ENCODE measurements at regions not wholly inside any gene's neighbourhood (a gene's known extent, or its start where the extent isn't known, plus 50 kb on each side); places are given as distances from the start of the nearest gene placed in this dataset.
"Not testable (repeated sequence)": the region's sequence is repeated elsewhere in the genome, so short reads cannot be mapped to it uniquely, and the experiment has no call there.

- Mint-ChIP-seq H3K4me3 (no peak overlapping the region), H3K27ac (no peak overlapping the region), H3K4me1 (ENCODE audit: low read depth) (no peaks in the 10 kb centered on the region), H3K27me3 (ENCODE audit: insufficient read depth) (peaks cover 7% of the 10 kb centered on the region), H3K9me3 (no peaks in the 10 kb centered on the region), H3K36me3 (ENCODE audit: low read depth) (no peaks in the 10 kb centered on the region)
- no peak for DNase-seq (ENCODE audit: low spot score)
- intact Hi-C loops (cut with micrococcal nuclease) = no loop called here
Measured at GRCh38 chr12:71385155-71385554, 54.4 kb upstream of the LGR5 start.

GRCh38 chr12:71376711-71377355, 62.8 kb upstream of the LGR5 start:
- H3K27ac Mint-ChIP-seq; H3K27me3 Mint-ChIP-seq (ENCODE audit: insufficient read depth); DNase-seq (ENCODE audit: low spot score); H3K4me1 Mint-ChIP-seq (ENCODE audit: low read depth); intact Hi-C loops (cut with micrococcal nuclease); H3K36me3 Mint-ChIP-seq (ENCODE audit: low read depth); H3K4me3 Mint-ChIP-seq; H3K9me3 Mint-ChIP-seq: not testable (repeated sequence)

- Mint-ChIP-seq H3K4me1 (ENCODE audit: low read depth) (no peaks in the 10 kb centered on the region), H3K27me3 (ENCODE audit: insufficient read depth) (no peaks in the 10 kb centered on the region), H3K9me3 (no peaks in the 10 kb centered on the region), H3K27ac (no peak overlapping the region), H3K36me3 (ENCODE audit: low read depth) (no peaks in the 10 kb centered on the region), H3K4me3 (no peak overlapping the region)
- intact Hi-C loops (cut with micrococcal nuclease) = no loop called here
- no peak for DNase-seq (ENCODE audit: low spot score)
Measured at GRCh38 chr12:71371122-71371521, 68.5 kb upstream of the LGR5 start.

- Mint-ChIP-seq H3K27ac (no peak overlapping the region), H3K4me3 (no peak overlapping the region), H3K27me3 (ENCODE audit: insufficient read depth) (no peaks in the 10 kb centered on the region), H3K4me1 (ENCODE audit: low read depth) (no peaks in the 10 kb centered on the region), H3K9me3 (peaks cover 4% of the 10 kb centered on the region), H3K36me3 (ENCODE audit: low read depth) (no peaks in the 10 kb centered on the region)
- intact Hi-C loops (cut with micrococcal nuclease) = no loop called here
- no peak for DNase-seq (ENCODE audit: low spot score)
Measured at GRCh38 chr12:71360013-71360412, 79.6 kb upstream of the LGR5 start.

GRCh38 chr12:71356569-71356968, 83.0 kb upstream of the LGR5 start:
- intact Hi-C loops (cut with micrococcal nuclease) = no loop called here
- DNase-seq (ENCODE audit: low spot score) = no peak
- H3K27me3 Mint-ChIP-seq (ENCODE audit: insufficient read depth) = no peaks in the 10 kb centered on the region
- H3K4me3 Mint-ChIP-seq = no peak overlapping the region
- H3K27ac Mint-ChIP-seq = no peak overlapping the region
- no peaks in the 10 kb centered on the region for H3K9me3 Mint-ChIP-seq
- H3K36me3 Mint-ChIP-seq (ENCODE audit: low read depth) = no peaks in the 10 kb centered on the region
- no peaks in the 10 kb centered on the region for H3K4me1 Mint-ChIP-seq (ENCODE audit: low read depth)

- Mint-ChIP-seq H3K36me3 (ENCODE audit: low read depth) (no peaks in the 10 kb centered on the region), H3K27me3 (ENCODE audit: insufficient read depth) (no peaks in the 10 kb centered on the region), H3K27ac (no peak overlapping the region), H3K4me1 (ENCODE audit: low read depth) (no peaks in the 10 kb centered on the region), H3K9me3 (no peaks in the 10 kb centered on the region), H3K4me3 (no peak overlapping the region)
- intact Hi-C loops (cut with micrococcal nuclease) = no loop called here
- DNase-seq (ENCODE audit: low spot score) = no peak
Measured at GRCh38 chr12:71354871-71355270, 84.7 kb upstream of the LGR5 start.

GRCh38 chr12:71353607-71354006, 86.0 kb upstream of the LGR5 start:
- no peak overlapping the region for H3K27ac Mint-ChIP-seq
- no peaks in the 10 kb centered on the region for H3K9me3 Mint-ChIP-seq
- no peaks in the 10 kb centered on the region for H3K4me1 Mint-ChIP-seq (ENCODE audit: low read depth)
- DNase-seq (ENCODE audit: low spot score) = no peak
- H3K27me3 Mint-ChIP-seq (ENCODE audit: insufficient read depth) = no peaks in the 10 kb centered on the region
- intact Hi-C loops (cut with micrococcal nuclease) = no loop called here
- H3K36me3 Mint-ChIP-seq (ENCODE audit: low read depth) = no peaks in the 10 kb centered on the region
- H3K4me3 Mint-ChIP-seq = no peak overlapping the region

GRCh38 chr12:71349950-71350349, 89.6 kb upstream of the LGR5 start:
- no peak for DNase-seq (ENCODE audit: low spot score)
- intact Hi-C loops (cut with micrococcal nuclease) = no loop called here
- Mint-ChIP-seq H3K4me1 (ENCODE audit: low read depth) (no peaks in the 10 kb centered on the region), H3K36me3 (ENCODE audit: low read depth) (no peaks in the 10 kb centered on the region), H3K9me3 (no peaks in the 10 kb centered on the region), H3K4me3 (no peak overlapping the region), H3K27me3 (ENCODE audit: insufficient read depth) (no peaks in the 10 kb centered on the region), H3K27ac (no peak overlapping the region)

- H3K27ac Mint-ChIP-seq = no peak overlapping the region
- H3K4me3 Mint-ChIP-seq = no peak overlapping the region
- H3K4me1 Mint-ChIP-seq (ENCODE audit: low read depth) = no peaks in the 10 kb centered on the region
- H3K36me3 Mint-ChIP-seq (ENCODE audit: low read depth) = no peaks in the 10 kb centered on the region
- peaks cover 3% of the 10 kb centered on the region for H3K9me3 Mint-ChIP-seq
- intact Hi-C loops (cut with micrococcal nuclease) = no loop called here
- H3K27me3 Mint-ChIP-seq (ENCODE audit: insufficient read depth) = no peaks in the 10 kb centered on the region
- no peak for DNase-seq (ENCODE audit: low spot score)
Measured at GRCh38 chr12:71338933-71339332, 100.7 kb upstream of the LGR5 start.

GRCh38 chr12:71335963-71336257, 103.7 kb upstream of the LGR5 start:
- intact Hi-C loops (cut with micrococcal nuclease) = no loop called here
- no peaks in the 10 kb centered on the region for H3K4me1 Mint-ChIP-seq (ENCODE audit: low read depth)
- no peak overlapping the region for H3K4me3 Mint-ChIP-seq
- no peaks in the 10 kb centered on the region for H3K36me3 Mint-ChIP-seq (ENCODE audit: low read depth)
- peaks cover under 1% of the 10 kb centered on the region for H3K9me3 Mint-ChIP-seq
- no peaks in the 10 kb centered on the region for H3K27me3 Mint-ChIP-seq (ENCODE audit: insufficient read depth)
- no peak overlapping the region for H3K27ac Mint-ChIP-seq
- DNase-seq (ENCODE audit: low spot score) = no peak

GRCh38 chr12:71335151-71335962, 104.2 kb upstream of the LGR5 start:
- intact Hi-C loops (cut with micrococcal nuclease) = no loop called here
- no peak overlapping the region for H3K4me3 Mint-ChIP-seq
- DNase-seq (ENCODE audit: low spot score) = no peak
- H3K9me3 Mint-ChIP-seq = no peaks in the 10 kb centered on the region
- no peaks in the 10 kb centered on the region for H3K4me1 Mint-ChIP-seq (ENCODE audit: low read depth)
- H3K27ac Mint-ChIP-seq = no peak overlapping the region
- H3K36me3 Mint-ChIP-seq (ENCODE audit: low read depth) = no peaks in the 10 kb centered on the region
- H3K27me3 Mint-ChIP-seq (ENCODE audit: insufficient read depth) = no peaks in the 10 kb centered on the region

GRCh38 chr12:71333418-71333817, 106.2 kb upstream of the LGR5 start:
- no peaks in the 10 kb centered on the region for H3K27me3 Mint-ChIP-seq (ENCODE audit: insufficient read depth)
- H3K9me3 Mint-ChIP-seq = peaks cover 2% of the 10 kb centered on the region
- H3K27ac Mint-ChIP-seq = no peak overlapping the region
- H3K4me1 Mint-ChIP-seq (ENCODE audit: low read depth) = no peaks in the 10 kb centered on the region
- H3K36me3 Mint-ChIP-seq (ENCODE audit: low read depth) = no peaks in the 10 kb centered on the region
- no peak for DNase-seq (ENCODE audit: low spot score)
- intact Hi-C loops (cut with micrococcal nuclease) = no loop called here
- no peak overlapping the region for H3K4me3 Mint-ChIP-seq

- Mint-ChIP-seq H3K27me3 (ENCODE audit: insufficient read depth) (no peaks in the 10 kb centered on the region), H3K27ac (no peak overlapping the region), H3K9me3 (peaks cover 4% of the 10 kb centered on the region), H3K4me1 (ENCODE audit: low read depth) (no peaks in the 10 kb centered on the region), H3K36me3 (ENCODE audit: low read depth) (no peaks in the 10 kb centered on the region), H3K4me3 (no peak overlapping the region)
- DNase-seq (ENCODE audit: low spot score) = no peak
- intact Hi-C loops (cut with micrococcal nuclease) = no loop called here
Measured at GRCh38 chr12:71329956-71330355, 109.6 kb upstream of the LGR5 start.

GRCh38 chr12:71321531-71321930, 118.1 kb upstream of the LGR5 start:
- Mint-ChIP-seq H3K27me3 (ENCODE audit: insufficient read depth) (no peaks in the 10 kb centered on the region), H3K36me3 (ENCODE audit: low read depth) (no peaks in the 10 kb centered on the region), H3K4me3 (no peak overlapping the region), H3K4me1 (ENCODE audit: low read depth) (no peaks in the 10 kb centered on the region), H3K9me3 (peaks cover 33% of the 10 kb centered on the region), H3K27ac (no peak overlapping the region)
- intact Hi-C loops (cut with micrococcal nuclease) = no loop called here
- no peak for DNase-seq (ENCODE audit: low spot score)
